Uterus (tissue), 3 donors: ENCODE measurements at regions not wholly inside any gene's neighbourhood (a gene's known extent, or its start where the extent isn't known, plus 50 kb on each side); places are given as distances from the start of the nearest gene placed in this dataset.
"Not testable (repeated sequence)": the region's sequence is repeated elsewhere in the genome, so short reads cannot be mapped to it uniquely, and the experiment has no call there.

Experiments
- DNase-seq, 2 donors: peaks; one replicate each; pipeline ENCODE4 v3.0.0-alpha.2; 2019 to 2020
- H3K27ac ChIP-seq, 2 donors: fragments of 200-600 bp; sonication (generic); 1 replicate in 1 of 2; 2 replicates in 1 of 2; pipeline ENCODE4 v1.5.1; 2016 to 2018
- H3K27me3 ChIP-seq, 2 donors: fragments of 200-600 bp; sonication (generic); one replicate each; pipeline ENCODE4 v1.5.1; 2018 to 2019; ENCODE audit warnings: control low read depth in 1 of 2
- H3K36me3 ChIP-seq, 2 donors: fragments of 200-600 bp; sonication (generic); one replicate each; pipeline ENCODE4 v1.5.1; 2019; ENCODE audit warnings: control low read depth in 1 of 2
- H3K4me1 ChIP-seq, 2 donors: fragments of 200-600 bp; sonication (generic); one replicate each; pipeline ENCODE4 v1.5.1; 2018 to 2019; ENCODE audit warnings: control low read depth in 1 of 2
- H3K4me3 ChIP-seq, 2 donors: fragments of 200-600 bp; sonication (generic); 1 replicate in 1 of 2; 2 replicates in 1 of 2; pipeline ENCODE4 v1.5.1; 2018 to 2019; ENCODE audit warnings: mild to moderate bottlenecking in 1 of 2
- H3K9me3 ChIP-seq, 2 donors: fragments of 200-600 bp; sonication (generic); one replicate each; pipeline ENCODE4 v1.5.1; 2019; ENCODE audit warnings: control low read depth in 1 of 2
- POLR2A ChIP-seq, 2 donors: fragments of 450-650 bp; IDR thresholded peaks; one replicate each; pipeline ENCODE4 v1.6.1; 2016; ENCODE audit warnings: antibody characterized with exemption in 2 of 2, mild to moderate bottlenecking in 1 of 2, moderate library complexity in 1 of 2
- intact Hi-C: fragments of 100-400 bp; cut with DNase I; formaldehyde crosslinking; loops from one replicate; pipeline ENCODE4 v1.15.1; 2023; ENCODE audit warnings: low total_unique reads
- TF ChIP-seq, protein P1 (sequence below), 4 experiments: fragments of 200-600 bp in 2 of 4; fragments of 450-650 bp in 2 of 4; sonication (generic) in 2 of 4; IDR thresholded peaks; one replicate each; pipeline ENCODE4 v1.5.1; 2016 to 2019; ENCODE audit warnings: antibody characterized with exemption in 4 of 4, mild to moderate bottlenecking in 2 of 4, moderate library complexity in 1 of 4
- donor health status: DM: yes; HTN: yes; CAD: no.

- no peak for TF ChIP-seq POLR2A (IDR thresholded peaks at IDR 0.05)
- TF ChIP-seq, protein P1, sequence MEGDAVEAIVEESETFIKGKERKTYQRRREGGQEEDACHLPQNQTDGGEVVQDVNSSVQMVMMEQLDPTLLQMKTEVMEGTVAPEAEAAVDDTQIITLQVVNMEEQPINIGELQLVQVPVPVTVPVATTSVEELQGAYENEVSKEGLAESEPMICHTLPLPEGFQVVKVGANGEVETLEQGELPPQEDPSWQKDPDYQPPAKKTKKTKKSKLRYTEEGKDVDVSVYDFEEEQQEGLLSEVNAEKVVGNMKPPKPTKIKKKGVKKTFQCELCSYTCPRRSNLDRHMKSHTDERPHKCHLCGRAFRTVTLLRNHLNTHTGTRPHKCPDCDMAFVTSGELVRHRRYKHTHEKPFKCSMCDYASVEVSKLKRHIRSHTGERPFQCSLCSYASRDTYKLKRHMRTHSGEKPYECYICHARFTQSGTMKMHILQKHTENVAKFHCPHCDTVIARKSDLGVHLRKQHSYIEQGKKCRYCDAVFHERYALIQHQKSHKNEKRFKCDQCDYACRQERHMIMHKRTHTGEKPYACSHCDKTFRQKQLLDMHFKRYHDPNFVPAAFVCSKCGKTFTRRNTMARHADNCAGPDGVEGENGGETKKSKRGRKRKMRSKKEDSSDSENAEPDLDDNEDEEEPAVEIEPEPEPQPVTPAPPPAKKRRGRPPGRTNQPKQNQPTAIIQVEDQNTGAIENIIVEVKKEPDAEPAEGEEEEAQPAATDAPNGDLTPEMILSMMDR (IDR thresholded peaks at IDR 0.05), result no peak
- intact Hi-C loops, result no loop called here
- no peaks in the 10 kb centered on the region for H3K9me3 ChIP-seq
- no peaks in the 10 kb centered on the region for H3K36me3 ChIP-seq
- DNase-seq, result no peak
- no peak overlapping the region for H3K4me3 ChIP-seq
- H3K4me1 ChIP-seq, result no peaks in the 10 kb centered on the region
- H3K27me3 ChIP-seq, result no peaks in the 10 kb centered on the region
- no peak overlapping the region for H3K27ac ChIP-seq
Measured at GRCh38 chr6:169365567-169366257, 112.1 kb upstream of the THBS2 start.

- no peak overlapping the region for H3K27ac ChIP-seq
- DNase-seq, result no peak
- no peak for TF ChIP-seq POLR2A (IDR thresholded peaks at IDR 0.05)
- TF ChIP-seq, protein P1 (IDR thresholded peaks at IDR 0.05), result no peak
- H3K9me3 ChIP-seq, result no peaks in the 10 kb centered on the region
- H3K4me3 ChIP-seq, result no peak overlapping the region
- intact Hi-C loops, result no loop called here
- H3K4me1 ChIP-seq, result no peaks in the 10 kb centered on the region
- H3K36me3 ChIP-seq, result no peaks in the 10 kb centered on the region
- no peaks in the 10 kb centered on the region for H3K27me3 ChIP-seq
Measured at GRCh38 chr6:169363590-169363989, 109.9 kb upstream of the THBS2 start.

GRCh38 chr6:169362501-169363121 is 109.0 kb upstream of the THBS2 start:
- Histone ChIP-seq H3K4me3 (no peak overlapping the region), H3K9me3 (no peaks in the 10 kb centered on the region), H3K4me1 (no peaks in the 10 kb centered on the region), H3K27ac (no peak overlapping the region), H3K27me3 (no peaks in the 10 kb centered on the region), H3K36me3 (no peaks in the 10 kb centered on the region)
- intact Hi-C loops, result no loop called here
- TF ChIP-seq, protein P1 (IDR thresholded peaks at IDR 0.05), result no peak
- TF ChIP-seq POLR2A (IDR thresholded peaks at IDR 0.05), result no peak
- no peak for DNase-seq

GRCh38 chr6:169355001-169355400 is 101.4 kb upstream of the THBS2 start:
- H3K27ac ChIP-seq, H3K9me3 ChIP-seq, H3K4me1 ChIP-seq, DNase-seq, H3K4me3 ChIP-seq, H3K27me3 ChIP-seq, H3K36me3 ChIP-seq, intact Hi-C loops: not testable (repeated sequence)

- peaks cover 0 to 4% of the 10 kb centered on the region in 2 donors for H3K4me1 ChIP-seq
- H3K27ac ChIP-seq, result peak overlapping the region; percentile 68
- H3K9me3 ChIP-seq, result no peaks in the 10 kb centered on the region
- H3K36me3 ChIP-seq, result no peaks in the 10 kb centered on the region
- H3K27me3 ChIP-seq, result no peaks in the 10 kb centered on the region
- TF ChIP-seq, protein P1 (IDR thresholded peaks at IDR 0.05), result no peak
- TF ChIP-seq POLR2A (IDR thresholded peaks at IDR 0.05), result no peak
- DNase-seq, result peak in 1 of 2 donors; percentile 49
- no peak overlapping the region for H3K4me3 ChIP-seq
- intact Hi-C loops, result no loop called here
Measured at GRCh38 chr6:169345146-169345545, 91.5 kb upstream of the THBS2 start.
